Nephron (organoid): ENCODE measurements at regions not wholly inside any gene's neighbourhood (a gene's known extent, or its start where the extent isn't known, plus 50 kb on each side); places are given as distances from the start of the nearest gene placed in this dataset.

Source experiments
- H3K27ac Mint-ChIP-seq, 3 experiments: 2 replicates each; pipeline ENCODE4 v1.8.0; 2020; ENCODE audit warnings: mixed read lengths in 3 of 3, mild to moderate bottlenecking in 2 of 3, moderate library complexity in 1 of 3
- H3K27me3 Mint-ChIP-seq: 2 replicates; pipeline ENCODE4 v1.8.0; 2021; ENCODE audit warnings: low read depth, mild to moderate bottlenecking, moderate library complexity, mixed read lengths
- H3K36me3 Mint-ChIP-seq: 2 replicates; pipeline ENCODE4 v1.8.0; 2020; ENCODE audit warnings: low read depth, mixed read lengths
- H3K4me1 Mint-ChIP-seq: 2 replicates; pipeline ENCODE4 v1.8.0; 2020; ENCODE audit warnings: mixed read lengths
- H3K4me3 Mint-ChIP-seq, 3 experiments: 2 replicates each; pipeline ENCODE4 v1.8.0; 2020; ENCODE audit warnings: mild to moderate bottlenecking in 3 of 3, mixed read lengths in 3 of 3, moderate library complexity in 2 of 3
- H3K9me3 Mint-ChIP-seq: 2 replicates; pipeline ENCODE4 v1.8.0; 2020; ENCODE audit warnings: mixed read lengths
- CTCF ChIP-seq, 3 experiments: fragments of 200-600 bp; sonication (generic); IDR thresholded peaks; one replicate each; pipeline ENCODE4 v1.5.0; 2021; ENCODE audit warnings: antibody characterized with exemption in 3 of 3; ENCODE audit not compliant: unreplicated experiment in 3 of 3

- H3K36me3 Mint-ChIP-seq = no peaks in the 10 kb centered on the region
- peaks cover 16% of the 10 kb centered on the region for H3K4me1 Mint-ChIP-seq
- TF ChIP-seq CTCF (IDR thresholded peaks at IDR 0.05; ENCODE audit: unreplicated experiment in 3 of 3) = no peak
- no peaks in the 10 kb centered on the region for H3K9me3 Mint-ChIP-seq
- no peak overlapping the region for H3K27ac Mint-ChIP-seq
- H3K27me3 Mint-ChIP-seq = no peaks in the 10 kb centered on the region
- H3K4me3 Mint-ChIP-seq = no peak overlapping the region
These were observed 201.1 kb upstream of the HDAC9 start for GRCh38 chr7:18294411-18294810.

- Mint-ChIP-seq H3K4me3 (no peak overlapping the region), H3K4me1 (peaks cover 6% of the 10 kb centered on the region), H3K27ac (no peak overlapping the region), H3K27me3 (no peaks in the 10 kb centered on the region), H3K36me3 (no peaks in the 10 kb centered on the region), H3K9me3 (no peaks in the 10 kb centered on the region)
- no peak for TF ChIP-seq CTCF (IDR thresholded peaks at IDR 0.05; ENCODE audit: unreplicated experiment in 3 of 3)
These were observed 199.6 kb upstream of the HDAC9 start for GRCh38 chr7:18295781-18296423.

GRCh38 chr7:18302097-18302496 lies 193.5 kb upstream of the HDAC9 start:
- Mint-ChIP-seq H3K27ac (no peak overlapping the region), H3K27me3 (no peaks in the 10 kb centered on the region)

GRCh38 chr7:18305866-18306265 lies 189.7 kb upstream of the HDAC9 start:
- Mint-ChIP-seq H3K4me1 (no peaks in the 10 kb centered on the region), H3K4me3 (no peak overlapping the region), H3K27ac (no peak overlapping the region), H3K36me3 (no peaks in the 10 kb centered on the region), H3K9me3 (no peaks in the 10 kb centered on the region), H3K27me3 (no peaks in the 10 kb centered on the region)
- no peak for TF ChIP-seq CTCF (IDR thresholded peaks at IDR 0.05; ENCODE audit: unreplicated experiment in 3 of 3)

More at GRCh38 chr7:18302097-18302496, 193.5 kb upstream of the HDAC9 start:
- H3K4me1 Mint-ChIP-seq = no peaks in the 10 kb centered on the region
- no peak overlapping the region for H3K4me3 Mint-ChIP-seq
- H3K9me3 Mint-ChIP-seq = no peaks in the 10 kb centered on the region
- no peak for TF ChIP-seq CTCF (IDR thresholded peaks at IDR 0.05; ENCODE audit: unreplicated experiment in 3 of 3)
- H3K36me3 Mint-ChIP-seq = no peaks in the 10 kb centered on the region

GRCh38 chr7:18306696-18307095 lies 188.9 kb upstream of the HDAC9 start:
- Mint-ChIP-seq H3K36me3 (no peaks in the 10 kb centered on the region), H3K9me3 (no peaks in the 10 kb centered on the region), H3K27me3 (no peaks in the 10 kb centered on the region), H3K4me1 (no peaks in the 10 kb centered on the region), H3K27ac (no peak overlapping the region), H3K4me3 (no peak overlapping the region)
- TF ChIP-seq CTCF (IDR thresholded peaks at IDR 0.05; ENCODE audit: unreplicated experiment in 3 of 3) = no peak

- H3K4me1 Mint-ChIP-seq = peaks cover 3% of the 10 kb centered on the region
- no peaks in the 10 kb centered on the region for H3K36me3 Mint-ChIP-seq
- TF ChIP-seq CTCF (IDR thresholded peaks at IDR 0.05; ENCODE audit: unreplicated experiment in 3 of 3) = no peak
- no peaks in the 10 kb centered on the region for H3K27me3 Mint-ChIP-seq
- H3K27ac Mint-ChIP-seq = no peak overlapping the region
- no peaks in the 10 kb centered on the region for H3K9me3 Mint-ChIP-seq
- H3K4me3 Mint-ChIP-seq = no peak overlapping the region
These were observed 186.6 kb upstream of the HDAC9 start for GRCh38 chr7:18308938-18309337.
